HCEC 1CT (cell line): ENCODE measurements at regions not wholly inside any gene's neighbourhood (a gene's known extent, or its start where the extent isn't known, plus 50 kb on each side); places are given as distances from the start of the nearest gene placed in this dataset.

Experiments
- DNase-seq: peaks from one replicate; pipeline ENCODE4 v3.0.0-alpha.2; 2017

GRCh38 chr4:175129797-175130196 is 211.6 kb downstream of the ADAM29 start:
- no peak for DNase-seq

- no peak for DNase-seq
These were observed 221.0 kb downstream of the ADAM29 start for GRCh38 chr4:175139205-175139604.

GRCh38 chr4:175143116-175143515 is 225.0 kb downstream of the ADAM29 start:
- DNase-seq: no peak

DNA sequence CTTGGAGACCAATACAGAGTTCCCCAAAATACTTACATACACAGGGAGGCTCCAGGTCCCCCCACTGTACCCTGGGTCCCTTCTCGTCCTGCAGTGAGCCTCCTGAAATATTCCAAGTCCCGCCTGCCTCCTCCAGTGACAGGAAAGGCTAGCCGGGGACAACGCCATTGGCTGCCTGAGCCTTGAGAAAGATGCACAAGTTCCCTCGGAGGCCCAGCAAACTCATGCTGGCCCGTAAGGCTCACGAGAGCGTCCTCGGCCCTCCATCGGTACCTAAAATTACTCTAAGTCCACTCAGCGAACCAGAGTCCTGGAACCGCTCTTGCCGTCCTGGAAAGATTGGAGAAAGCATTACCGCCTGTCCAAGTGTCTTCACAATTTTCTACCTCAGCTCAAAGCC is 228.6 kb downstream of the ADAM29 start:
- DNase-seq: no peak

- no peak for DNase-seq
These were observed 229.1 kb downstream of the ADAM29 start for GRCh38 chr4:175147233-175147632.

- DNase-seq: no peak
These were observed 247.9 kb downstream of the ADAM29 start for GRCh38 chr4:175166020-175166419.

DNA sequence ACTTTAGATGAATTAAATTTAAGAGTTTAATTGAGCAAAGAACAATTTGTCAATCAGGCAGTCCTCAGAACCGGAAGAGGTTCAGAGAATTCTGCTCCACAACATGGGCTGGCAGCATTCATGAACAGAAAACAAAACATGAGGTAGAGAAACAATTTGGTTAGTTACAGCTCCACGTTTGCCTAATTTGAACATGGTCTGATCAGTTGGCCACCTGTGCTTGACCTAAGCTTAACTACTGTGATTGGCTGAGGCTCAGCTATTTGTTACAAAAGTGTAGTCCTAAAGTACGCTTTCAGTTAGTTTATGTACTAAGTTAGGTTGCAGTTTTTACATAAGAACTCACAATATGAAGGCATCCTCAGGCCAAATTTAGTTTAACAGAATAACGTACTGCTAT is 258.6 kb downstream of the ADAM29 start:
- no peak for DNase-seq

GRCh38 chr4:175190654-175191053 is 272.5 kb downstream of the ADAM29 start:
- no peak for DNase-seq

DNA sequence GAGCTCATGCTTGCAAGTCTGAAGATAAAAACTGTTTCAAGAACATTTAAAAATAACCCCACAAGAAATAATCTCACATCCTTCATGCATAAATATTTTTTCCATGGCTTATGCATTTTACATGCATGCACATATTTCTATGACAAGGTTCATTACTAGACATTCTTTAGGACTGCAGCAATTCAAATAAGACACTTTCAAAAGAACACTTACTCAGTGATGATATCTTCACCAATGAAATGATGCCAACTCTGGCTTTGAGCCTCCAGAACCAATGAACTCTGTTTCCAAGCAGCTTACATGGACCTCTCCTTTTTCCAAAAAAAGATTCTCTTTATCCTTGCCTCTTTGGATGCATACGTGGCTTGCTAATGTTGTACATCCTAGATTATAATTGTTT is 279.9 kb downstream of the ADAM29 start:
- no peak for DNase-seq

DNA sequence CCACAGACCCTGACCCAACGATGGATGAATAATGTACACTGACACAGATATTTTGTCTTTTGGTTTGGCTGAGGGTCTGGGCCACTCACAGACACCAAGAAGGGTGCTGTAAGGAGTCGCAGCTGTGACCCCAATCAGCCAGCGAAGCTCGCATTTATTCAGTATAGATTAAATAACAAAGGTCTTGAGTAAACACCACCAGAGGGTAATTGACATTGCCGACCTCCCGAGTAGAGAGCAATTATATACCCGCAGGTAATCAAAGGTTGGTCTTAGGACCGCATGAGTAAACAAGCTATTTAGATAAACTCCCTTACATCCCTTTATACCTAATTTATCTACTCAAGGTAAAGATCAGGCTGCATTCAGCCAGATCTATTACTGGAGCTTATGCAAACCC is 297.1 kb downstream of the ADAM29 start:
- no peak for DNase-seq

DNA sequence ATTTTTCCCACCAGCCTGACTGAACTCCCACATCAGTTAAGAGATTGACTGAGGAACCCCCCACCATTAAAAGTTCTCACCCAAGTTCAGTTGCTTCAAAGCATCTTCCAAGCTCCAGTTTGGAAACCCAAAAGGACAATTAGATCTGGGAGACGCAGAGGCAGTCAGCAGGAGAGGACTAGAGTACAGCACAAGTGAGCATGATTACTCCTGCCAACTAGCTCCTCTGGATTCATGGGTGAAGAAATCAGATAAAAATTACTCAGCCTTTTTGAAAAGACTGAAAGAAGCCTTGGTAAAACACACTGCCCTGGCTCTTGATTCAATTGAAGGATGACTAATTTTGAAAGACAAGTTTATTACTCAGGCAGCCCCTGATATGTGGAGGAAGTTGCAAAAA is 297.5 kb downstream of the ADAM29 start:
- DNase-seq: no peak

DNA sequence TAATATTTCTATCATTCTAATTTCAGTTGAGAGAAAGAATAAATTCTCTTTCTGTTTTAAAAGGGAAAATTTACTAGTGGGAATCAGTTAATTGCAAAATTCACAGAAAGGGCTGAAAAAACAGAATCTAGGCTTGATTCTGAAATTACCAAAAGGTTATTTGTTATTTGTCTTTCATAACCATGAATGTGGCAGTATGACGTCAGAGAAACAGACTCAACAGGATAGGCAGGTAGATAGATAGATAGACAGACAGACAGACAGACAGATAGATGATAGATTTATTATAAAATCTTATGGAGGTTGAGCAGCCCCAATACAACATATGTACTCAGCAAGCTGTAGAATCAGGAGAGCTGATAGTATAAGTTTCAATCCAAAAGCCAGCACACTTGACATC is 311.0 kb downstream of the ADAM29 start:
- DNase-seq: no peak

- DNase-seq: no peak
These were observed 316.0 kb downstream of the ADAM29 start for GRCh38 chr4:175234162-175234561.

DNA sequence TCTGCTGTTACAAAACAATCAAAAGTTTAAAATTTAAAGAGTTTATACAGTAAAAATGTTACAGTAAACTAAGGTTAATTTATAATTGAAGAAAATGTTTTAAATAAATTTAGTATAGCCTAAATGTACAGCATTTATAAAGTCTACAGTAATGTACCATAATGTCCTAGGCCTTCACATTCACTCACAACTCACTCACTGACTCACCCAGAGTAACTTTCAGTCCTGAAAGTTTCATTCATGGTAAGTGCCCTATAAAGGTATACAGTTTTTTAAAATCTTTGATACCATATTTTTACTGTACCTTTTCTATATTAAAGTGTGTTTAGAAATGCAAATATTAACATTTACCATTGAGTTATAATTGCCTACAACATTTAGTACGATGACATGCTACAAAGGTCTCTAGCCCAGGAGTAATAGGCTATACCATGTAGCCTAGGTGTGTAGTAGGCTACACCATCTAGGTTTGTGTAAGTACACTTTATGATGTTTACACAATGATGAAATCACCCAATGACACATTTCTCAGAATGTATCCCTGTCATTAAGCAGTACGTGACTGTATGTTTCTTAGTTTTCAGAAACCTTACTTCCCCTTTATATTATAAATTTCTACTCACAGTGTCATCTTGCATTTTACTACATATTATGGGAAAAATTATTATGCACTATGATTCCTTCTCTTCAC is 320.8 kb downstream of the ADAM29 start:
- no peak for DNase-seq

- DNase-seq: no peak
These were observed 328.8 kb downstream of the ADAM29 start for GRCh38 chr4:175246941-175247340.

GRCh38 chr4:175252642-175253041 is 334.5 kb downstream of the ADAM29 start:
- no peak for DNase-seq

GRCh38 chr4:175253184-175253902 is 335.2 kb downstream of the ADAM29 start:
- no peak for DNase-seq

- DNase-seq: no peak
These were observed 345.4 kb downstream of the ADAM29 start for GRCh38 chr4:175263537-175263936.

GRCh38 chr4:175271010-175271630 is 353.0 kb downstream of the ADAM29 start:
- no peak for DNase-seq

DNA sequence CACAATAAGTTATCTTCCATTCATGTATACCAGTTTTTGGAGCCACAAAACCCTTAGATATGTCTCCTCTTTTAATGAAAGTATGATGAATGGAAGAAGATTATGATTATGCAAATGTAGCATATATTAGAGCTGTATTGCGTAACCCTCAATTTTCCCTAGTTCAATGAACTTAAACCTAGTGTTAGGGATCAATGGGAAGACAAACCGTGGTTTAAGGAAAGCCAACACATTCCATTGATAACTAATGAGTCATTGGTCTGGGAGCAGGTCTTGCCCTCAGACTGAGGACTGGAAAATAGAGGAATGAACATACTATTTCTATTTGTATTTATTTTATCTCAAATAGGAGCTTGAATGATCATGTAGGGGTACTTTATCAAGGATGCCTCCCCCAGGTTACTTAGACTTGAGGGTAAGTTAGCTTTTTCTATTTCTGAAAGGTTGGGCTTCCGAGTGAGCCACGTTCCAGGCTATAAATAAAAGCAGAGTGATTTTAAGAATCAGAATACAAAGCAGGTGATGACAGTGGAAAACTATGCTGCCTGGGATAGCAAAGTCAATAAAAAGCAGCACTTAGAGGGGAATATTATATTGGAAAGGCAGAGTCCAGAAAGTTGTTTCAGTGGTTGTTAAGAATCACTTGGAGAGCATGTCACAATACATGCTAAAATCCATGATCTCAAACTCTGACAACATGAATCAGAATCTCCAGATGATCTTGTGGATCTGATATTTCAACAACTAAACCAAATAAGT is 356.0 kb downstream of the ADAM29 start:
- DNase-seq: peak; percentile 58

GRCh38 chr4:175277816-175278215 is 359.7 kb downstream of the ADAM29 start:
- no peak for DNase-seq

- no peak for DNase-seq
These were observed 362.0 kb downstream of the ADAM29 start for GRCh38 chr4:175280153-175280552.

DNA sequence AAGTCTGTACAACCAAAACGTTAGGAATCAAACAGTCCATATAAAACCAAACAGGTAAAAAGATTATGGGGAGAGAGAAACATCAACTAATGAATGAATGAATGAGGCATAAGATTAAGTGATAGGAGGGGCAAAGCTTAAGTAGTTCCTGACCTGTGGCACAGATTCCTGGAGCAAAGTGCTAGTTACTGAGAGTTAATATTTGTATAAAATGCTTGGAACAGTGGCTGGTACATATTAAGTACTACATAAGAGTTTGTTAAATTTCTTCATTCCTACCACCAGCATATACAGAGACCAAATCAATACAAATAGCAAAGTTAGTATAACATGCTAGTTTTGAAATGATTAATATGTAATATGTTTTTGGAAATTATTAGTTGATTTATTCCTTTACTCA is 363.7 kb downstream of the ADAM29 start:
- DNase-seq: no peak

GRCh38 chr4:175282407-175282806 is 364.2 kb downstream of the ADAM29 start:
- no peak for DNase-seq
